ENCODE measurements at regions not wholly inside any gene's neighbourhood (a gene's known extent, or its start where the extent isn't known, plus 50 kb on each side); places are given as distances from the start of the nearest gene placed in this dataset.

DNA sequence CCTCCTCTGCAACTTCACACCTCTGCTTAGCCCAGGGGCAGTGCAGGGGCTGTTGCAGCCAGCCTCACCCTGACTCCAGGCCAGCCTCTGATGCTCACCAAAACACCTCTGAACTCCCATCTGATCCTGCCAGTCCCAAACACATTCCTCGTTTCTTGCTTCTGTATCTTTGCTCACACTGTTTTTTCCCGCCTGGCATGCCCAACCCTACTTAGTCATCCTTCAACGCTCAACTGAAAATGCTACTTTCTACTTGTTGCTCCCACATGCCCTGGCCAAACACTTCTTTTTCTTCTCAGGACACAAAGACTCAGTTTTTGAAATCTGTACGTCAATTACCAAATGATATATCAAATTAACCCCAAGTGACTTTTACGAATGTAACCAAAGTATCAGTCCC lies 140.8 kb upstream of the ZBED5 start:
- Mint-ChIP-seq H3K27me3 (ENCODE audit: low read depth) (peaks cover 7% of the 10 kb centered on the region), H3K4me3 (no peak overlapping the region), H3K4me1 (no peaks in the 10 kb centered on the region), H3K27ac (ENCODE audit: unreplicated experiment) (no peak overlapping the region), H3K36me3 (ENCODE audit: low read depth) (no peaks in the 10 kb centered on the region), H3K9me3 (no peaks in the 10 kb centered on the region)
- TF ChIP-seq, protein P1, sequence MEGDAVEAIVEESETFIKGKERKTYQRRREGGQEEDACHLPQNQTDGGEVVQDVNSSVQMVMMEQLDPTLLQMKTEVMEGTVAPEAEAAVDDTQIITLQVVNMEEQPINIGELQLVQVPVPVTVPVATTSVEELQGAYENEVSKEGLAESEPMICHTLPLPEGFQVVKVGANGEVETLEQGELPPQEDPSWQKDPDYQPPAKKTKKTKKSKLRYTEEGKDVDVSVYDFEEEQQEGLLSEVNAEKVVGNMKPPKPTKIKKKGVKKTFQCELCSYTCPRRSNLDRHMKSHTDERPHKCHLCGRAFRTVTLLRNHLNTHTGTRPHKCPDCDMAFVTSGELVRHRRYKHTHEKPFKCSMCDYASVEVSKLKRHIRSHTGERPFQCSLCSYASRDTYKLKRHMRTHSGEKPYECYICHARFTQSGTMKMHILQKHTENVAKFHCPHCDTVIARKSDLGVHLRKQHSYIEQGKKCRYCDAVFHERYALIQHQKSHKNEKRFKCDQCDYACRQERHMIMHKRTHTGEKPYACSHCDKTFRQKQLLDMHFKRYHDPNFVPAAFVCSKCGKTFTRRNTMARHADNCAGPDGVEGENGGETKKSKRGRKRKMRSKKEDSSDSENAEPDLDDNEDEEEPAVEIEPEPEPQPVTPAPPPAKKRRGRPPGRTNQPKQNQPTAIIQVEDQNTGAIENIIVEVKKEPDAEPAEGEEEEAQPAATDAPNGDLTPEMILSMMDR (conservative IDR thresholded peaks at IDR 0.05), result no peak
- DNase-seq (ENCODE audit: low read depth, low spot score), result no peak

DNA sequence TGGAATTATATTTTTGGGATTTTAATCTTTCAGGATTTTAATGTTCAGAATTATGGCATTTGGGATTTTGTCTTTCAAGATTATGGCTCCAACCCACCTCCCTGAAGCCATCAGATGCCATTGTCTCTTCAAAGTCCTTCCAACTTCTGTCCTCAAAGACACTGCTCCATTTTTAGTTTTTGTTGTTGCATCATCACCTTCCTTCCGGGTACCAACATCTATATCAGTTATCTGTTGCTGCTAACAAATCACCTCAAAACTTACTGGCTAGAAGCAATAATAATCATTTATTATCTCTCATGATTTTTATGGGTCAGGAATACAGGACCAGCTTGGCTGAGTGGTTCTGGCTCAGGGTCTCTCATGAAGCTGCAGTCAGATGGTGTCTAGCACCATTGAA lies 138.8 kb upstream of the ZBED5 start:
- Mint-ChIP-seq H3K4me1 (no peaks in the 10 kb centered on the region), H3K27me3 (ENCODE audit: low read depth) (peaks cover 7% of the 10 kb centered on the region), H3K36me3 (ENCODE audit: low read depth) (no peaks in the 10 kb centered on the region), H3K4me3 (no peak overlapping the region), H3K9me3 (no peaks in the 10 kb centered on the region), H3K27ac (ENCODE audit: unreplicated experiment) (no peak overlapping the region)
- TF ChIP-seq, protein P1 (conservative IDR thresholded peaks at IDR 0.05), result no peak
- DNase-seq (ENCODE audit: low read depth, low spot score), result no peak

DNA sequence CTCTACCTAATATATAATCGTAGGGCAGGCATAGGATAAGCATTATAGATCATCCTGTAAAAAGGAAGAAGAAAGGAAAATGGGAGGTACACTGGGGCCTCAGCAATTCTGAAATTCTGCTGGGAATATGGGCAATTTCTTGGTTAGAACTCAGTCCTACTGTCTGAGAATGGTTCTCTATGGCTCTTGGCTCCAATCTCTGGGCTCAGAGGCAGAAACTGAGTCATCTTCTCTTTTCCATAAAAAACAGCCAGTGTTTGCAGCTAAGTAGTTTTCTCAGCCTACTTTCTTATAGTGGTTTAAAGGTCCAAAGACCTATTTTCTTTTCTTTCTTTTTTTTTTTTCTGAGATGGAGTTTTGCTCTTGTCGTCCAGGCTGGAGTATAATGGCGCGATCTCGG lies 135.8 kb upstream of the ZBED5 start:
- H3K27me3 Mint-ChIP-seq (ENCODE audit: low read depth), result peaks cover 4% of the 10 kb centered on the region
- H3K36me3 Mint-ChIP-seq (ENCODE audit: low read depth), result no peaks in the 10 kb centered on the region

DNA sequence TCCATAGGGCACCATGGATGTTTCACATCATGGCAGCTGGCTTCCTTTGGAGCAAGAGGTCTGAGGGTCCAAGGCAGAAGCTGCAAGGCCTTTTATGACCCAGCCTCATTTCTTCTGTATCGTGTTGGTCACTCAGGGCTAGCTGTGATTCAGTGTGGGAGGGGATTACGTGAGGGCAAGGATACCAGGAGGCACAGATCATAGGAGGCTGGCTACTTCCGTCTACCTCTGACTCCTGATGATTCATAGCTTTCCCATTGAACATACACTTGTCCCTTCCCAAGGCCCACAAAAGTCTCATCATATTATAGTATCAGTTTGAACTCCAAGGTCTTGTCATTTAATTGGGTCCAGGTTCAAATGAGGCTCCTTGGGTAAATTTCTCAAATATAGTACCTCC lies 135.3 kb upstream of the ZBED5 start:
- DNase-seq (ENCODE audit: low read depth, low spot score), result no peak
- Mint-ChIP-seq H3K36me3 (ENCODE audit: low read depth) (no peaks in the 10 kb centered on the region), H3K4me1 (no peaks in the 10 kb centered on the region), H3K27me3 (ENCODE audit: low read depth) (peaks cover 4% of the 10 kb centered on the region), H3K27ac (ENCODE audit: unreplicated experiment) (no peak overlapping the region), H3K4me3 (no peak overlapping the region), H3K9me3 (no peaks in the 10 kb centered on the region)
- TF ChIP-seq, protein P1 (conservative IDR thresholded peaks at IDR 0.05), result no peak

More for the DNA sequence above, 135.8 kb upstream of the ZBED5 start:
- no peak overlapping the region for H3K27ac Mint-ChIP-seq (ENCODE audit: unreplicated experiment)
- no peaks in the 10 kb centered on the region for H3K4me1 Mint-ChIP-seq
- H3K9me3 Mint-ChIP-seq, result no peaks in the 10 kb centered on the region
- TF ChIP-seq, protein P1 (conservative IDR thresholded peaks at IDR 0.05), result no peak
- DNase-seq (ENCODE audit: low read depth, low spot score), result no peak
- H3K4me3 Mint-ChIP-seq, result no peak overlapping the region

GRCh38 chr11:10991393-10991792 lies 133.5 kb upstream of the ZBED5 start:
- DNase-seq (ENCODE audit: low read depth, low spot score), result no peak
- Mint-ChIP-seq H3K9me3 (no peaks in the 10 kb centered on the region), H3K27ac (ENCODE audit: unreplicated experiment) (no peak overlapping the region), H3K4me3 (no peak overlapping the region), H3K4me1 (no peaks in the 10 kb centered on the region), H3K27me3 (ENCODE audit: low read depth) (no peaks in the 10 kb centered on the region), H3K36me3 (ENCODE audit: low read depth) (no peaks in the 10 kb centered on the region)
- TF ChIP-seq, protein P1 (conservative IDR thresholded peaks at IDR 0.05), result no peak
